ENCODE measurements at regions not wholly inside any gene's neighbourhood (a gene's known extent, or its start where the extent isn't known, plus 50 kb on each side); places are given as distances from the start of the nearest gene placed in this dataset.

DNA sequence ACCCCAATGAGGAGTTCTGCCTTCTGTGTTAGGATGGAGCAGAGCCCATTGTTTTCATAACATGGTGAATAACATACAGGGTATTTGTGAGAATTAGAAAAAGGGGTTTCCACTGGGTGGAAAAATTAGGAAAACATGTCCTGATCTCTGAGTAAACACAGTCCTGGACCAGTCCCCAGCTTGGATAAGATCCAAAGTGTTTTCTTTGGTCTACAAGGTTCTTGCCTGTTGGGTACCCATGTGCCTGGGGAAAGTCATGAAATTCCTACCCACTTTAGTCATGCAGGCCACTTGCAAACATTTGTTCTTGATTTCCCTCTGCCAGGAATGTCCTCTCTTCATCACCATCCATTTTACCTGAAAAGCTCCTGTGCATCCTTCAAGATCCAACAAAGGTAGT lies 164.8 kb upstream of the DYNLRB2 start:
- TF ChIP-seq POLR2A (IDR thresholded peaks at IDR 0.05): no peak
- TF ChIP-seq, protein P1, sequence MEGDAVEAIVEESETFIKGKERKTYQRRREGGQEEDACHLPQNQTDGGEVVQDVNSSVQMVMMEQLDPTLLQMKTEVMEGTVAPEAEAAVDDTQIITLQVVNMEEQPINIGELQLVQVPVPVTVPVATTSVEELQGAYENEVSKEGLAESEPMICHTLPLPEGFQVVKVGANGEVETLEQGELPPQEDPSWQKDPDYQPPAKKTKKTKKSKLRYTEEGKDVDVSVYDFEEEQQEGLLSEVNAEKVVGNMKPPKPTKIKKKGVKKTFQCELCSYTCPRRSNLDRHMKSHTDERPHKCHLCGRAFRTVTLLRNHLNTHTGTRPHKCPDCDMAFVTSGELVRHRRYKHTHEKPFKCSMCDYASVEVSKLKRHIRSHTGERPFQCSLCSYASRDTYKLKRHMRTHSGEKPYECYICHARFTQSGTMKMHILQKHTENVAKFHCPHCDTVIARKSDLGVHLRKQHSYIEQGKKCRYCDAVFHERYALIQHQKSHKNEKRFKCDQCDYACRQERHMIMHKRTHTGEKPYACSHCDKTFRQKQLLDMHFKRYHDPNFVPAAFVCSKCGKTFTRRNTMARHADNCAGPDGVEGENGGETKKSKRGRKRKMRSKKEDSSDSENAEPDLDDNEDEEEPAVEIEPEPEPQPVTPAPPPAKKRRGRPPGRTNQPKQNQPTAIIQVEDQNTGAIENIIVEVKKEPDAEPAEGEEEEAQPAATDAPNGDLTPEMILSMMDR (IDR thresholded peaks at IDR 0.05): no peak
